ENCODE measurements at regions not wholly inside any gene's neighbourhood (a gene's known extent, or its start where the extent isn't known, plus 50 kb on each side); places are given as distances from the start of the nearest gene placed in this dataset.

DNA sequence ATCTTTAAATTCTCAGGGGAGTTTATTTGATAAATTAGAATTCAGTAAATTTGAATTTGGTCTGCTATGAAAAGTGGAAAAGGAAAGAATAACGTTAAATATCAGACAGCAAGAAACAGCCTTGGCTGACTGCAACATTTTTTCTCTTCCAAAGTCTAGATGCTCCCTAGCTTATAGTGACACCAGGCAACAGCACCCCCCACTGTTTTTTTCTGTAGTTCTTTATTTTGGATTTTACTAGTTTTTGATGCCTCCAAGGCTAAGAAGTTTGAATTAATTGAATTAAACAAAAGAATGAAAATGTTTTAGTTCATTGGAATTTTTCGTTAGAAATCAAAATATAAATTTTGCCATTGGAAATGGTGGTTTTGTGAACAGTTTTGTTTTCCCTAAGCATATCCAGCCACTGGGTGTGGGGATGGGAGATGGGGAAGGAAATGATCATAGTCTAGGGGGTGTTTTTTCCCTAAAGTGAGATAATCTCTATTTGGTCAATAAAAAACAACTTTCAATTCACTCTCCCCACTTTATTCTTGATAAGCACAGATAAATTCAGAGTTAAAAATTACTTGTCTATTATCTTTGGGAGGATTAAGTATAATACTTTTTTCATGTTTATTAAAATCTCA, 199.3 kb upstream of the CD180 start:
- intact Hi-C loops (cut with micrococcal nuclease), result loop anchor here in 1 of 2 donors (5.0 kb wide), 1 partner anchor 239 kb away; no protein-coding TSS in a partner anchor
- H3K9me3 Mint-ChIP-seq, result peaks cover 0 to 3% (median 0%) of the 10 kb centered on the region in 11 donors

DNA sequence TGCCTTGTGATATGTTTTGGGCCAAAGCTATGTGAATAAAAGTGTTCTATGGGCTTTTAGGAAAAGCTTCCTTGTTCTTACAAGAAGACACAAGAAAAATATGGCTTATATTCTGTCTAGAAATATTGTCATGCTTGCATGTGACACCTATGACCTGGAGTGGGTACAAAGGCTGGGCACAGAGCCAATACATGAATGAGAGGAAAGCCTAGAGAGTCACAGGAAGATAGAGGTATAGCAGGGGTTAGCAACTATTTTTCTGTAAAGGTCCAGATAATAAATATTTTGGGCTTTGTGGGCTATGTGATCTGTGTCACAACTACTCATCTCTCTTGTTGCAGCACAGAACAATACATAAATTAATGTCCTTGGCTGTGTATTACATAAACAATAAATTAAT, 196.6 kb upstream of the CD180 start:
- CTCF ChIA-PET, result no interaction called here
- no peak for DNase-seq

More for the DNA sequence above, 199.3 kb upstream of the CD180 start:
- no peaks in the 10 kb centered on the region for H3K36me3 ChIP-seq (ENCODE audit: control insufficient read depth in 2 of 3, insufficient read depth in 3 of 3, low read length in 3 of 3)
- ATAC-seq (no peak), DNase-seq (no peak)
- H3K9me3 ChIP-seq (ENCODE audit: control insufficient read depth in 2 of 3, low read length in 3 of 3), result no peaks in the 10 kb centered on the region
- Mint-ChIP-seq H3K4me1 (peaks cover 0 to 4% (median 0%) of the 10 kb centered on the region in 7 donors), H3K36me3 (no peaks in the 10 kb centered on the region), H3K27me3 (peaks cover 0 to 6% (median 0%) of the 10 kb centered on the region in 5 donors), H3K27ac (no peak overlapping the region), H3K4me3 (no peak overlapping the region)
- ChIA-PET CTCF (no interaction called here), POLR2A (no interaction called here)
- H3K4me1 ChIP-seq (ENCODE audit: control insufficient read depth in 2 of 2, insufficient read depth in 2 of 2, low read length in 2 of 2), result no peaks in the 10 kb centered on the region
- H3K27ac ChIP-seq (ENCODE audit: low read depth, low read length), result no peak overlapping the region
- no peak overlapping the region for H3K4me3 ChIP-seq (ENCODE audit: low read length)
- H3K27me3 ChIP-seq (ENCODE audit: control insufficient read depth in 2 of 2, insufficient read depth in 2 of 2, low read length in 2 of 2), result no peaks in the 10 kb centered on the region

DNA sequence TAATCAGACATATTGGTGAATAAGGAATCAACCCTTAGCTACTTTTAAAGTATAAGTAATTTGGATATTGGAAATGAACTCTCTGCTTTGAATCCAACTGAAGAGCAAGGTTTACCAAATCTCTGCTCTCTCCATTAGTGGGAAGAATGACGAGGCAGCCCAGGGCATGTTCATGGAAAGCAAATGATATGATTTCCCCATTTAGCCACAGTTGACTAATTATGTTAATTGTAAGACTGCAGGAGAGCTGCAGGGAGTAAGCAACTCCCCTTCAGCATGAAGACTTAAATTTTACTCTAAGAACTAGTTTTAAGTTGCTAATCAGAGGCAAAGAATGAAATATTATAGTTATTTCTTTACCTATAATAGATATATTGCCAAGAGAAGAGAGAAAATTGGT, 194.3 kb upstream of the CD180 start:
- Histone ChIP-seq H3K9me3 (ENCODE audit: control insufficient read depth in 2 of 3, low read length in 3 of 3) (no peaks in the 10 kb centered on the region), H3K27me3 (ENCODE audit: control insufficient read depth in 2 of 2, insufficient read depth in 2 of 2, low read length in 2 of 2) (no peaks in the 10 kb centered on the region), H3K36me3 (ENCODE audit: control insufficient read depth in 2 of 3, insufficient read depth in 3 of 3, low read length in 3 of 3) (no peaks in the 10 kb centered on the region), H3K27ac (ENCODE audit: low read depth, low read length) (no peak overlapping the region), H3K4me3 (ENCODE audit: low read length) (no peak overlapping the region), H3K4me1 (ENCODE audit: control insufficient read depth in 2 of 2, insufficient read depth in 2 of 2, low read length in 2 of 2) (no peaks in the 10 kb centered on the region)
- Mint-ChIP-seq H3K9me3 (no peaks in the 10 kb centered on the region), H3K36me3 (no peaks in the 10 kb centered on the region), H3K4me1 (peaks cover 0 to 4% (median 0%) of the 10 kb centered on the region in 7 donors), H3K27ac (no peak overlapping the region), H3K4me3 (no peak overlapping the region), H3K27me3 (peaks cover 0 to 7% (median 0%) of the 10 kb centered on the region in 5 donors)
- no peak for DNase-seq
- intact Hi-C loops (cut with micrococcal nuclease), result no loop called here
- POLR2A ChIA-PET, result no interaction called here
- no peak for ATAC-seq
- CTCF ChIA-PET, result no interaction called here

More for the DNA sequence above, 196.6 kb upstream of the CD180 start:
- no peaks in the 10 kb centered on the region for H3K9me3 ChIP-seq (ENCODE audit: control insufficient read depth in 2 of 3, low read length in 3 of 3)
- Mint-ChIP-seq H3K36me3 (no peaks in the 10 kb centered on the region), H3K27me3 (peaks cover 0 to 3% (median 0%) of the 10 kb centered on the region in 5 donors), H3K27ac (no peak overlapping the region), H3K4me1 (peaks cover 0 to 4% (median 0%) of the 10 kb centered on the region in 7 donors), H3K9me3 (peaks cover 0 to 3% (median 0%) of the 10 kb centered on the region in 11 donors), H3K4me3 (no peak overlapping the region)
- no peaks in the 10 kb centered on the region for H3K4me1 ChIP-seq (ENCODE audit: control insufficient read depth in 2 of 2, insufficient read depth in 2 of 2, low read length in 2 of 2)
- H3K27ac ChIP-seq (ENCODE audit: low read depth, low read length), result no peak overlapping the region
- intact Hi-C loops (cut with micrococcal nuclease), result no loop called here
- H3K27me3 ChIP-seq (ENCODE audit: control insufficient read depth in 2 of 2, insufficient read depth in 2 of 2, low read length in 2 of 2), result no peaks in the 10 kb centered on the region
- H3K4me3 ChIP-seq (ENCODE audit: low read length), result no peak overlapping the region
- no peak for ATAC-seq
- H3K36me3 ChIP-seq (ENCODE audit: control insufficient read depth in 2 of 3, insufficient read depth in 3 of 3, low read length in 3 of 3), result no peaks in the 10 kb centered on the region
- POLR2A ChIA-PET, result no interaction called here

DNA sequence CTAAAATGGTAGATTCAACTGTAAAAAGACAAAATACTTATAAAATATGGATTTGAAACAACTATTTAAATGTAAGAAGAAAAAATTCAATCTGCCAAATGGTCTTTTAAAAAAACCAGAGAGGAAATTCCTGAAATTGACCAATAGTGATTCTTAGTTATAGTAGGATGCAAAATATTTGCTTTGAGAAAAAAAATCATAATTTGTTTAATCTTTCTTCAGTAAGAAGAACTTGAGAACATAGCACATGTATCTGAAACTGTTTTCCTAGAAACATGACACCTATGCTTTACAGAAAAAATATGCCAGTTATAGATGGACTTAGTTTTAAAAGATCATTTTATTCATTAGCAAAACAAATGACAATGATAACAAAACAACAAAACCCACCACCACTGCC, 186.9 kb upstream of the CD180 start:
- Histone ChIP-seq H3K27me3 (ENCODE audit: control insufficient read depth in 2 of 2, insufficient read depth in 2 of 2, low read length in 2 of 2) (no peaks in the 10 kb centered on the region), H3K36me3 (ENCODE audit: control insufficient read depth in 2 of 3, insufficient read depth in 3 of 3, low read length in 3 of 3) (no peaks in the 10 kb centered on the region), H3K9me3 (ENCODE audit: control insufficient read depth in 2 of 3, low read length in 3 of 3) (no peaks in the 10 kb centered on the region), H3K27ac (ENCODE audit: low read depth, low read length) (no peak overlapping the region), H3K4me3 (ENCODE audit: low read length) (no peak overlapping the region), H3K4me1 (ENCODE audit: control insufficient read depth in 2 of 2, insufficient read depth in 2 of 2, low read length in 2 of 2) (no peaks in the 10 kb centered on the region)
- ChIA-PET CTCF (no interaction called here), POLR2A (no interaction called here)
- Mint-ChIP-seq H3K4me1 (no peaks in the 10 kb centered on the region), H3K36me3 (no peaks in the 10 kb centered on the region), H3K27me3 (peaks cover 0 to 26% (median 4%) of the 10 kb centered on the region in 5 donors), H3K9me3 (peaks cover 0 to 5% (median 0%) of the 10 kb centered on the region in 11 donors), H3K4me3 (no peak overlapping the region), H3K27ac (no peak overlapping the region)
- ATAC-seq (no peak), DNase-seq (no peak)
- intact Hi-C loops (cut with micrococcal nuclease), result no loop called here

DNA sequence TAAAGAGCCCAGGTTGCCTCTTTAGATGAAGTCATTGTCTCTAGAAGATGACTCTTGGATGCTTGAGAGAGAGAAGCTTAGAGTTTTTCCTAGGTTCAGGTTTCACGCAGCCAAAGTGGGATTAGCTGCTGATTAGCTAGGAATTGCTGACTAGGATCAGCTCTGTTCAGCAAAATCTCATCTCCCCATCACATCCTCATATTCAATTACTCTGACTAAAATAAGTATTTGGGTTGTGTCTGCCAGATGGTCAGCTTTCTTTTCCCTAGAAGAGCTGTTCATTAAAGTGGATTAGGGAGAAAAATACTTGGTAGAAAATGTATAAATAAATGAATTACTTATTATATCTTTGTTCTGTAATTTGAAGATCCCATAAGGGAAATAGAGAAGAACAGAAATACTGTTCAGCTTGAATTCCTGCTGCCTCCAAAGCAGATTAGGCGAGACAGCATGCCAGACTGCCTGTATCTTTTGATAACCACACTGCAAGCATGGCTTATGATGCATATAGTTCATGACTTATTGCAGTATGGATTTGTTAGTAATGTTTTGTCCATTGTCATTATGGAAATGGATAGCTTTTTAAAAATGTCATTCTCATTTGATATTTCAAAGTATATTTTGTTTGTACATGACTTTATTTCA, 184.8 kb upstream of the CD180 start:
- no peaks in the 10 kb centered on the region for H3K4me1 ChIP-seq (ENCODE audit: control insufficient read depth in 2 of 2, insufficient read depth in 2 of 2, low read length in 2 of 2)
- H3K27ac Mint-ChIP-seq, result no peak overlapping the region
- H3K4me1 Mint-ChIP-seq, result no peaks in the 10 kb centered on the region
- POLR2A ChIA-PET, result no interaction called here
- no peak overlapping the region for H3K4me3 ChIP-seq (ENCODE audit: low read length)
- ATAC-seq (no peak), DNase-seq (no peak)
- H3K36me3 Mint-ChIP-seq, result no peaks in the 10 kb centered on the region
- no peaks in the 10 kb centered on the region for H3K9me3 ChIP-seq (ENCODE audit: control insufficient read depth in 2 of 3, low read length in 3 of 3)
- no peak overlapping the region for H3K4me3 Mint-ChIP-seq
- H3K9me3 Mint-ChIP-seq, result peaks cover 0 to 5% (median 0%) of the 10 kb centered on the region in 11 donors
- CTCF ChIA-PET, result no interaction called here
- H3K27me3 Mint-ChIP-seq, result peaks cover 0 to 30% (median 4%) of the 10 kb centered on the region in 5 donors
- no peaks in the 10 kb centered on the region for H3K27me3 ChIP-seq (ENCODE audit: control insufficient read depth in 2 of 2, insufficient read depth in 2 of 2, low read length in 2 of 2)
- no peak overlapping the region for H3K27ac ChIP-seq (ENCODE audit: low read depth, low read length)
- intact Hi-C loops (cut with micrococcal nuclease), result no loop called here
- H3K36me3 ChIP-seq (ENCODE audit: control insufficient read depth in 2 of 3, insufficient read depth in 3 of 3, low read length in 3 of 3), result no peaks in the 10 kb centered on the region

DNA sequence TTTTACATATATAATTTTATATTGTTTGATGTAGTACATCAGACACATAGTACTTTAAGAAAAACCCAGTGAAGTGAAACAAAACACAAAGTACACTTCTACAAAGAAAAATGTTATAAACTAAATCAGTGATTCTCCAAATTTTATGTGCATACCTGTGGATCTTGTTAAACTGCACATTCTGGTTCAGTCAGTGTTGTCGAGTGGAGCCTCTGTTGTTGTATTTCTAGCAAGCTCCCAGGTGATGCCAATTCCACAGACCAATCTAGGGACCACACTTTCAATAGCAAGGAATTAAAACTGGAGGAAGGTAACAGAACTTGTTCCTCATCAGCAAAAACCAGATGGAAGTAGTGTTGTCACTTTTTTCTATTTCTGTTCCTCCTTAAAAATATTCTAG, 183.8 kb upstream of the CD180 start:
- peaks cover 0 to 31% (median 4%) of the 10 kb centered on the region in 5 donors for H3K27me3 Mint-ChIP-seq
- no peak overlapping the region for H3K27ac Mint-ChIP-seq
- H3K27ac ChIP-seq (ENCODE audit: low read depth, low read length), result no peak overlapping the region
- no peaks in the 10 kb centered on the region for H3K9me3 ChIP-seq (ENCODE audit: control insufficient read depth in 2 of 3, low read length in 3 of 3)
- intact Hi-C loops (cut with micrococcal nuclease), result no loop called here
- no peak for ATAC-seq
- no peaks in the 10 kb centered on the region for H3K4me1 ChIP-seq (ENCODE audit: control insufficient read depth in 2 of 2, insufficient read depth in 2 of 2, low read length in 2 of 2)
- H3K36me3 ChIP-seq (ENCODE audit: control insufficient read depth in 2 of 3, insufficient read depth in 3 of 3, low read length in 3 of 3), result no peaks in the 10 kb centered on the region
- no peaks in the 10 kb centered on the region for H3K36me3 Mint-ChIP-seq
- H3K4me1 Mint-ChIP-seq, result peaks cover 0 to 1% (median 0%) of the 10 kb centered on the region in 7 donors
- ChIA-PET POLR2A (no interaction called here), CTCF (no interaction called here)
- no peaks in the 10 kb centered on the region for H3K27me3 ChIP-seq (ENCODE audit: control insufficient read depth in 2 of 2, insufficient read depth in 2 of 2, low read length in 2 of 2)
- H3K4me3 Mint-ChIP-seq, result no peak overlapping the region
- H3K4me3 ChIP-seq (ENCODE audit: low read length), result no peak overlapping the region
- no peak for DNase-seq
- H3K9me3 Mint-ChIP-seq, result peaks cover 0 to 5% (median 0%) of the 10 kb centered on the region in 11 donors

DNA sequence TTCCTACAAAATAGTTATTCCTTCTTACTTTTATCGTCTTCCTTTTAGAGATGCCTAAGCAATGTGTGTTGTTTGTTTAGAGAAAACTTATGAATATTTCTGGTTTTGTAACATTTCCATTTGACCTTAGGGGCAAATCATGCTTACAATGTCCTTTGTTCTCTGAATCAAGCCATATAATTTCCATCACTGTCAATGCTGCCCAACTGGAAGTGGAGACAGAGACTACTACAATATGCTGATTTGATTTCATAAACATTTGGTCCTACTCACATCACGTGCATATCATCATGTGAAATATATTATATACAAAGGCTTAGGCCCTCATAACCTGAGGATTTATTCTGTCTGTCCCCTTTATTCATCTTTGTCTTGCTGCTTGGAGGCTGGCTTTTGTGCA, 183.2 kb upstream of the CD180 start:
- H3K36me3 ChIP-seq (ENCODE audit: control insufficient read depth in 2 of 3, insufficient read depth in 3 of 3, low read length in 3 of 3), result no peaks in the 10 kb centered on the region
- Mint-ChIP-seq H3K4me3 (no peak overlapping the region), H3K9me3 (peaks cover 0 to 5% (median 0%) of the 10 kb centered on the region in 11 donors), H3K36me3 (no peaks in the 10 kb centered on the region), H3K27me3 (peaks cover 0 to 28% (median 1%) of the 10 kb centered on the region in 5 donors), H3K4me1 (peaks cover 0 to 1% (median 0%) of the 10 kb centered on the region in 7 donors), H3K27ac (no peak overlapping the region)
- H3K4me1 ChIP-seq (ENCODE audit: control insufficient read depth in 2 of 2, insufficient read depth in 2 of 2, low read length in 2 of 2), result no peaks in the 10 kb centered on the region
- intact Hi-C loops (cut with micrococcal nuclease), result no loop called here
- DNase-seq (no peak), ATAC-seq (no peak)
- H3K9me3 ChIP-seq (ENCODE audit: control insufficient read depth in 2 of 3, low read length in 3 of 3), result no peaks in the 10 kb centered on the region
- H3K27me3 ChIP-seq (ENCODE audit: control insufficient read depth in 2 of 2, insufficient read depth in 2 of 2, low read length in 2 of 2), result no peaks in the 10 kb centered on the region
- no peak overlapping the region for H3K27ac ChIP-seq (ENCODE audit: low read depth, low read length)
- no peak overlapping the region for H3K4me3 ChIP-seq (ENCODE audit: low read length)
- ChIA-PET CTCF (no interaction called here), POLR2A (no interaction called here)
